HepG2 (cell line): ENCODE measurements at regions not wholly inside any gene's neighbourhood (a gene's known extent, or its start where the extent isn't known, plus 50 kb on each side); places are given as distances from the start of the nearest gene placed in this dataset.

Experiments
- CEBPG ChIP-seq: IDR thresholded peaks from 2 replicates; pipeline ENCODE4 v1.6.1; 2016
- CHD4 ChIP-seq: fragments of 200-600 bp; sonication (generic); IDR thresholded peaks from 2 replicates; pipeline ENCODE4 v1.7.0; 2017; ENCODE audit warnings: mild to moderate bottlenecking, low read length, borderline replicate concordance
- CTCF ChIP-seq: sonication (generic); formaldehyde crosslinking; IDR thresholded peaks from 2 replicates; pipeline ENCODE4 v1.5.0; 2020; ENCODE audit warnings: mild to moderate bottlenecking, missing genetic modification reagents, moderate library complexity
- ERF ChIP-seq: IDR thresholded peaks from 2 replicates; pipeline ENCODE4 v1.6.1; 2018; ENCODE audit warnings: missing biosample characterization, missing genetic modification reagents
- JUNB ChIP-seq: sonication (generic); formaldehyde crosslinking; IDR thresholded peaks from 2 replicates; pipeline ENCODE4 v1.8.0; 2022; ENCODE audit warnings: missing genetic modification reagents, mild to moderate bottlenecking, borderline replicate concordance
- KAT2B ChIP-seq: fragments of 150-350 bp; IDR thresholded peaks from 2 replicates; pipeline ENCODE4 v1.6.1; 2014; ENCODE audit warnings: low read depth, low read length, borderline replicate concordance
- POLR2AphosphoS5 ChIP-seq: IDR thresholded peaks from 2 replicates; pipeline ENCODE4 v1.6.1; 2012; ENCODE audit warnings: low read depth, low read length
- SIX4 ChIP-seq: sonication (generic); formaldehyde crosslinking; IDR thresholded peaks from 2 replicates; pipeline ENCODE4 v1.4.0; 2020; ENCODE audit warnings: missing genetic modification reagents
- TCF7 ChIP-seq: sonication (generic); IDR thresholded peaks from 2 replicates; pipeline ENCODE4 v1.6.1; 2016; ENCODE audit warnings: antibody characterized with exemption, low read depth
- XBP1 ChIP-seq: sonication (generic); formaldehyde crosslinking; IDR thresholded peaks from 2 replicates; pipeline ENCODE4 v1.5.0; 2020; ENCODE audit warnings: missing genetic modification reagents
- ZNF292 ChIP-seq: sonication (generic); formaldehyde crosslinking; IDR thresholded peaks from 2 replicates; pipeline ENCODE4 v1.8.1; 2022; ENCODE audit warnings: mild to moderate bottlenecking, low read depth, missing genetic modification reagents, borderline replicate concordance
- ZNF407 ChIP-seq: sonication (generic); formaldehyde crosslinking; IDR thresholded peaks from one replicate; pipeline ENCODE4 v1.5.1; 2020; ENCODE audit warnings: mild to moderate bottlenecking, missing genetic modification reagents; ENCODE audit errors: not compliant biosample characterization
- ZNF577 ChIP-seq: sonication (generic); formaldehyde crosslinking; IDR thresholded peaks from 2 replicates; pipeline ENCODE4 v1.4.0; 2020; ENCODE audit warnings: mild to moderate bottlenecking, low read depth, missing genetic modification reagents, borderline replicate concordance

GRCh38 chr3:187871848-187872247, 126.6 kb upstream of the BCL6 start:
- TF ChIP-seq TCF7 = no peak
- no peak for TF ChIP-seq CEBPG
- no peak for TF ChIP-seq XBP1 (CRISPR knock-in tag)
- no peak for TF ChIP-seq ZNF292 (CRISPR knock-in tag)
- no peak for TF ChIP-seq JUNB (CRISPR knock-in tag)
- TF ChIP-seq CTCF (CRISPR knock-in tag) = no peak
- TF ChIP-seq ZNF407 = no peak
- TF ChIP-seq SIX4 (CRISPR knock-in tag) = no peak
- TF ChIP-seq ERF (CRISPR knock-in tag) = no peak
- no peak for TF ChIP-seq POLR2AphosphoS5
- no peak for TF ChIP-seq CHD4
- TF ChIP-seq KAT2B = no peak
- TF ChIP-seq ZNF577 (CRISPR knock-in tag) = no peak
